ENCODE measurements at regions not wholly inside any gene's neighbourhood (a gene's known extent, or its start where the extent isn't known, plus 50 kb on each side); places are given as distances from the start of the nearest gene placed in this dataset.
"Not testable (repeated sequence)": the region's sequence is repeated elsewhere in the genome, so short reads cannot be mapped to it uniquely, and the experiment has no call there.

- Histone ChIP-seq H3K27ac (no peak overlapping the region), H3F3A (ENCODE audit: insufficient read depth, low read depth) (no peaks in the 10 kb centered on the region), H3K27me3 (ENCODE audit: insufficient read depth, low read depth) (peaks cover 9% of the 10 kb centered on the region; the same call in 1 of the 2 replicates), H3K9me2 (ENCODE audit: insufficient read depth) (no peaks in the 10 kb centered on the region), H3K36me3 (ENCODE audit: low read depth) (no peaks in the 10 kb centered on the region), H3K9me3 (ENCODE audit: insufficient read depth, low read depth) (no peaks in the 10 kb centered on the region; the same call in 1 of the 2 replicates), H2AFZ (no peak overlapping the region), H3K4me1 (replicated peaks; ENCODE audit: insufficient read depth) (no peaks in the 10 kb centered on the region), H3K4me2 (no peak overlapping the region), H3K79me2 (ENCODE audit: low read depth) (no peaks in the 10 kb centered on the region), H3K4me3 (no peak overlapping the region), H4K20me1 (ENCODE audit: insufficient read depth) (no peaks in the 10 kb centered on the region)
- no peak for TF ChIP-seq EZH2 (IDR thresholded peaks at IDR 0.05; ENCODE audit: low read depth)
- ChIA-PET POLR2A (ENCODE audit: unreplicated experiment) (no interaction called here), CTCF (no interaction called here)
- BruUV-seq (replicated peaks), result no TSS peak
- DNase-seq, result no peak
- intact Hi-C loops (cut with micrococcal nuclease; ENCODE audit: unreplicated experiment), result no loop called here
Measured at GRCh38 chr20:54794874-54795273, 319.5 kb downstream of the DOK5 start.

- CTCF ChIA-PET, result no interaction called here
- no peak overlapping the region for H3K4me2 ChIP-seq
- 0 out of 2 replicates have a peak, but pooled peaks cover 9% of the 10 kb centered on the region for H3K27me3 ChIP-seq (ENCODE audit: insufficient read depth, low read depth)
- H3F3A ChIP-seq (ENCODE audit: insufficient read depth, low read depth), result no peaks in the 10 kb centered on the region
- no peaks in the 10 kb centered on the region for H3K4me1 ChIP-seq (replicated peaks; ENCODE audit: insufficient read depth)
- POLR2A ChIA-PET (ENCODE audit: unreplicated experiment), result no interaction called here
- BruUV-seq (replicated peaks), result no TSS peak
- DNase-seq, result no peak
- no peaks in the 10 kb centered on the region; the same call in 1 of the 2 replicates for H3K9me3 ChIP-seq (ENCODE audit: insufficient read depth, low read depth)
- H4K20me1 ChIP-seq (ENCODE audit: insufficient read depth), result no peaks in the 10 kb centered on the region
- H3K36me3 ChIP-seq (ENCODE audit: low read depth), result no peaks in the 10 kb centered on the region
- no peaks in the 10 kb centered on the region for H3K9me2 ChIP-seq (ENCODE audit: insufficient read depth)
- no peaks in the 10 kb centered on the region for H3K79me2 ChIP-seq (ENCODE audit: low read depth)
- no peak overlapping the region for H2AFZ ChIP-seq
- intact Hi-C loops (cut with micrococcal nuclease; ENCODE audit: unreplicated experiment), result no loop called here
- no peak overlapping the region for H3K27ac ChIP-seq
- TF ChIP-seq CTCF (conservative IDR thresholded peaks at IDR 0.05), result no peak
- no peak for TF ChIP-seq EZH2 (IDR thresholded peaks at IDR 0.05; ENCODE audit: low read depth)
- no peak overlapping the region for H3K4me3 ChIP-seq
Measured at GRCh38 chr20:54794110-54794509, 318.7 kb downstream of the DOK5 start.

- H3K27me3 ChIP-seq (ENCODE audit: insufficient read depth, low read depth), result 0 out of 2 replicates have a peak, but pooled peaks cover 9% of the 10 kb centered on the region
- no peaks in the 10 kb centered on the region for H4K20me1 ChIP-seq (ENCODE audit: insufficient read depth)
- TF ChIP-seq EZH2 (IDR thresholded peaks at IDR 0.05; ENCODE audit: low read depth) (no peak), CTCF (conservative IDR thresholded peaks at IDR 0.05) (no peak)
- BruUV-seq (replicated peaks), result no TSS peak
- no peaks in the 10 kb centered on the region for H3K4me1 ChIP-seq (replicated peaks; ENCODE audit: insufficient read depth)
- no peaks in the 10 kb centered on the region for H3K79me2 ChIP-seq (ENCODE audit: low read depth)
- H3K4me2 ChIP-seq, result no peak overlapping the region
- H3K36me3 ChIP-seq (ENCODE audit: low read depth), result no peaks in the 10 kb centered on the region
- CTCF ChIA-PET, result no interaction called here
- no peak overlapping the region for H3K27ac ChIP-seq
- intact Hi-C loops (cut with micrococcal nuclease; ENCODE audit: unreplicated experiment), result no loop called here
- H2AFZ ChIP-seq, result no peak overlapping the region
- H3K4me3 ChIP-seq, result no peak overlapping the region
- DNase-seq, result no peak
- H3F3A ChIP-seq (ENCODE audit: insufficient read depth, low read depth), result no peaks in the 10 kb centered on the region
- no peaks in the 10 kb centered on the region; the same call in 1 of the 2 replicates for H3K9me3 ChIP-seq (ENCODE audit: insufficient read depth, low read depth)
- POLR2A ChIA-PET (ENCODE audit: unreplicated experiment), result no interaction called here
- no peaks in the 10 kb centered on the region for H3K9me2 ChIP-seq (ENCODE audit: insufficient read depth)
Measured at GRCh38 chr20:54793291-54793992, 318.0 kb downstream of the DOK5 start.

- BruUV-seq (replicated peaks), result no TSS peak
- ChIA-PET CTCF (no interaction called here), POLR2A (ENCODE audit: unreplicated experiment) (no interaction called here)
- Histone ChIP-seq H3K79me2 (ENCODE audit: low read depth) (no peaks in the 10 kb centered on the region), H3K4me2 (no peak overlapping the region), H3K4me1 (replicated peaks; ENCODE audit: insufficient read depth) (no peaks in the 10 kb centered on the region), H3K4me3 (no peak overlapping the region), H2AFZ (no peak overlapping the region), H3K27ac (no peak overlapping the region), H3K9me2 (ENCODE audit: insufficient read depth) (no peaks in the 10 kb centered on the region), H4K20me1 (ENCODE audit: insufficient read depth) (no peaks in the 10 kb centered on the region), H3K36me3 (ENCODE audit: low read depth) (no peaks in the 10 kb centered on the region), H3F3A (ENCODE audit: insufficient read depth, low read depth) (no peaks in the 10 kb centered on the region), H3K27me3 (ENCODE audit: insufficient read depth, low read depth) (0 out of 2 replicates have a peak, but pooled peaks cover 9% of the 10 kb centered on the region), H3K9me3 (ENCODE audit: insufficient read depth, low read depth) (no peaks in the 10 kb centered on the region; the same call in 1 of the 2 replicates)
- no peak for TF ChIP-seq CTCF (conservative IDR thresholded peaks at IDR 0.05)
- no peak for TF ChIP-seq EZH2 (IDR thresholded peaks at IDR 0.05; ENCODE audit: low read depth)
- DNase-seq, result no peak
- intact Hi-C loops (cut with micrococcal nuclease; ENCODE audit: unreplicated experiment), result no loop called here
Measured at GRCh38 chr20:54792688-54793087, 317.3 kb downstream of the DOK5 start.

DNA sequence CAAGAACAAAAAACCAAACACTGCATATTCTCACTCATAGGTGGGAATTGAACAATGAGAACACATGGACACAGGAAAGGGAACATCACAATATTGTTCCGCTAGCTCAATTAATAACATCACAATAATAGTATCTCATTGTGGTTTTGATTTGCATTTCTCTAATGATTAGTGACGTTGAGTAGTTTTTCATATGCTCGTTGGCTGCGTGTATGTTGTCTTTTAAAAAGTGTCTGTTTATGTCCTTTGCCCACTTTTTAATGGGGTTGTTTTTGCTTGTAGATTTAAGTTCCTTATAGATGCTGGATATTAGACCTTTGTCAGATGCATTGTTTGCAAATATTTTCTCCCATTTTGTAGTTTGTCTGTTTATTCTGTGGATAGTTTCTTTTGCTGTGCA is 312.9 kb downstream of the DOK5 start:
- H2AFZ ChIP-seq; DNase-seq; H3K9me3 ChIP-seq (ENCODE audit: insufficient read depth, low read depth); H3K79me2 ChIP-seq (ENCODE audit: low read depth); H3F3A ChIP-seq (ENCODE audit: insufficient read depth, low read depth); H3K9me2 ChIP-seq (ENCODE audit: insufficient read depth); CTCF ChIA-PET; H4K20me1 ChIP-seq (ENCODE audit: insufficient read depth); H3K27ac ChIP-seq; intact Hi-C loops (cut with micrococcal nuclease; ENCODE audit: unreplicated experiment); H3K4me2 ChIP-seq; H3K4me3 ChIP-seq; H3K27me3 ChIP-seq (ENCODE audit: insufficient read depth, low read depth); H3K36me3 ChIP-seq (ENCODE audit: low read depth); H3K4me1 ChIP-seq (replicated peaks; ENCODE audit: insufficient read depth); POLR2A ChIA-PET (ENCODE audit: unreplicated experiment); BruUV-seq (replicated peaks): not testable (repeated sequence)

All from PC-9 (cell line).